Spleen (tissue), 11 donors: ENCODE measurements at regions not wholly inside any gene's neighbourhood (a gene's known extent, or its start where the extent isn't known, plus 50 kb on each side); places are given as distances from the start of the nearest gene placed in this dataset.
"Not testable (repeated sequence)": the region's sequence is repeated elsewhere in the genome, so short reads cannot be mapped to it uniquely, and the experiment has no call there.

Experiments used
- DNase-seq: peaks from one replicate; pipeline ENCODE4 v3.0.0-alpha.2; 2020
- H3K27ac ChIP-seq, 8 donors: fragments of 200-600 bp; sonication (generic) in 7 of 8; 1 replicate in 4 of 8; 2 replicates in 4 of 8; pipeline versions ENCODE4 v1.5.0 to v1.8.0; 2016 to 2021; ENCODE audit warnings: inconsistent platforms in 4 of 8, mild to moderate bottlenecking in 4 of 8, moderate library complexity in 1 of 8
- H3K27me3 ChIP-seq, 7 donors: fragments of 200-600 bp; sonication (generic) in 6 of 7; replicated peaks in 1 of 7; 1 replicate in 4 of 7; 2 replicates in 3 of 7; pipeline versions ENCODE4 v1.5.0 to v1.8.0; 2016 to 2021; ENCODE audit warnings: inconsistent platforms in 3 of 7, mild to moderate bottlenecking in 1 of 7
- H3K36me3 ChIP-seq, 6 donors: fragments of 200-600 bp; sonication (generic) in 5 of 6; 1 replicate in 4 of 6; 2 replicates in 2 of 6; pipeline versions ENCODE4 v1.5.0 to v1.8.0; 2016 to 2021; ENCODE audit warnings: inconsistent platforms in 2 of 6
- H3K4me1 ChIP-seq, 6 donors: fragments of 200-600 bp; sonication (generic) in 5 of 6; 1 replicate in 3 of 6; 2 replicates in 3 of 6; pipeline versions ENCODE4 v1.5.0 to v1.8.0; 2016 to 2021; ENCODE audit warnings: inconsistent platforms in 3 of 6
- H3K4me3 ChIP-seq, 8 donors: fragments of 200-600 bp; sonication (generic) in 7 of 8; 1 replicate in 4 of 8; 2 replicates in 4 of 8; pipeline versions ENCODE4 v1.5.0 to v1.8.0; 2016 to 2021; ENCODE audit warnings: inconsistent platforms in 4 of 8, mild to moderate bottlenecking in 4 of 8, moderate library complexity in 2 of 8
- H3K9me3 ChIP-seq, 8 donors: fragments of 200-600 bp; sonication (generic) in 7 of 8; 1 replicate in 4 of 8; 2 replicates in 4 of 8; pipeline versions ENCODE4 v1.5.0 to v1.8.0; 2016 to 2021; ENCODE audit warnings: inconsistent platforms in 4 of 8
- POLR2A ChIP-seq, 3 donors: fragments of 450-650 bp; IDR thresholded peaks; one replicate each; pipeline ENCODE4 v1.5.1; 2017; ENCODE audit warnings: antibody characterized with exemption in 3 of 3, mild to moderate bottlenecking in 1 of 3
- POLR2AphosphoS5 ChIP-seq, 3 donors: sonication (generic); formaldehyde crosslinking; IDR thresholded peaks; one replicate each; pipeline ENCODE4 v1.5.1; 2017; ENCODE audit warnings: antibody characterized with exemption in 3 of 3
- WGBS, 5 donors: extraction: QIAGEN DNeasy Blood & Tissue Kit in 3 of 5; methylation state at CpG; one replicate each; pipeline versions ENCODE4 v1.1.5 to v1.1.7; 2013 to 2018; 5-methylcytosine and 5-hydroxymethylcytosine counted together
- intact Hi-C: fragments of 100-400 bp; cut with DNase I; formaldehyde crosslinking; loops from one replicate; pipeline ENCODE4 v1.15.0; 2023; ENCODE audit warnings: low total_unique reads
- TF ChIP-seq, protein P1 (sequence below), 11 experiments: fragments of 200-600 bp in 7 of 11; fragments of 450-650 bp in 4 of 11; sonication (generic) in 4 of 11; IDR thresholded peaks in 8 of 11; conservative IDR thresholded peaks in 3 of 11; 1 replicate in 7 of 11; 2 replicates in 4 of 11; pipeline versions ENCODE4 v1.4.0 to v1.8.0; 2016 to 2021; ENCODE audit warnings: antibody characterized with exemption in 11 of 11, inconsistent platforms in 4 of 11, mild to moderate bottlenecking in 1 of 11
- donor health status: healthy with polysubstance abuse.
- donor health status: DM: no; HTN: no; CAD: no; lungs with moderate emphysema.
- donor health status: DM: no; HTN: no; CAD: no.
- donor health status: Bipolar disorder and iron deficiency.
- donor health status: healthy.
- donor health status: DM: no; HTN: no; CAD: no.
- donor health status: DM: yes; HTN: yes; CAD: no.

- peaks cover 3 to 77% (median 54%) of the 10 kb centered on the region in 8 donors for H3K9me3 ChIP-seq
- intact Hi-C loops, H3K27ac ChIP-seq, H3K27me3 ChIP-seq, H3K36me3 ChIP-seq, H3K4me1 ChIP-seq, H3K4me3 ChIP-seq, DNase-seq: not testable (repeated sequence)
- WGBS, 5 donors: 55 to 75% (median 66%) methylated on average over 2 of the region's 2 CpGs
These were observed 53.4 kb downstream of the AHSP start for GRCh38 chr16:31581065-31581464.

GRCh38 chr16:31601737-31602384 lies 74.2 kb downstream of the AHSP start:
- H3K36me3 ChIP-seq, DNase-seq, intact Hi-C loops, H3K4me1 ChIP-seq, H3K27ac ChIP-seq, H3K4me3 ChIP-seq, H3K27me3 ChIP-seq: not testable (repeated sequence)
- H3K9me3 ChIP-seq: peaks cover 18 to 100% (median 95%) of the 10 kb centered on the region in 8 donors
- whole genome bisulfite sequencing, 5 donors: 76 to 88% (median 84%) methylated on average over 9 of the region's 9 CpGs

GRCh38 chr16:31618130-31618529 lies 90.4 kb downstream of the AHSP start:
- intact Hi-C loops: no loop called here
- TF ChIP-seq POLR2A (IDR thresholded peaks at IDR 0.05) (no peak), POLR2AphosphoS5 (IDR thresholded peaks at IDR 0.05) (no peak)
- TF ChIP-seq, protein P1, sequence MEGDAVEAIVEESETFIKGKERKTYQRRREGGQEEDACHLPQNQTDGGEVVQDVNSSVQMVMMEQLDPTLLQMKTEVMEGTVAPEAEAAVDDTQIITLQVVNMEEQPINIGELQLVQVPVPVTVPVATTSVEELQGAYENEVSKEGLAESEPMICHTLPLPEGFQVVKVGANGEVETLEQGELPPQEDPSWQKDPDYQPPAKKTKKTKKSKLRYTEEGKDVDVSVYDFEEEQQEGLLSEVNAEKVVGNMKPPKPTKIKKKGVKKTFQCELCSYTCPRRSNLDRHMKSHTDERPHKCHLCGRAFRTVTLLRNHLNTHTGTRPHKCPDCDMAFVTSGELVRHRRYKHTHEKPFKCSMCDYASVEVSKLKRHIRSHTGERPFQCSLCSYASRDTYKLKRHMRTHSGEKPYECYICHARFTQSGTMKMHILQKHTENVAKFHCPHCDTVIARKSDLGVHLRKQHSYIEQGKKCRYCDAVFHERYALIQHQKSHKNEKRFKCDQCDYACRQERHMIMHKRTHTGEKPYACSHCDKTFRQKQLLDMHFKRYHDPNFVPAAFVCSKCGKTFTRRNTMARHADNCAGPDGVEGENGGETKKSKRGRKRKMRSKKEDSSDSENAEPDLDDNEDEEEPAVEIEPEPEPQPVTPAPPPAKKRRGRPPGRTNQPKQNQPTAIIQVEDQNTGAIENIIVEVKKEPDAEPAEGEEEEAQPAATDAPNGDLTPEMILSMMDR (IDR thresholded peaks at IDR 0.05 in 8 of 11, conservative IDR thresholded peaks at IDR 0.05 in 3 of 11): no peak
- no peaks in the 10 kb centered on the region for H3K36me3 ChIP-seq
- H3K27ac ChIP-seq: no peak overlapping the region
- DNase-seq: no peak
- no peak overlapping the region for H3K4me3 ChIP-seq
- peaks cover 0 to 44% (median 19%) of the 10 kb centered on the region in 8 donors for H3K9me3 ChIP-seq
- H3K27me3 ChIP-seq: peaks cover 0 to 7% (median 0%) of the 10 kb centered on the region in 7 donors
- no peaks in the 10 kb centered on the region for H3K4me1 ChIP-seq

GRCh38 chr16:31636433-31636832 lies 108.7 kb downstream of the AHSP start:
- DNase-seq: no peak
- H3K27ac ChIP-seq: no peak overlapping the region
- no peaks in the 10 kb centered on the region for H3K4me1 ChIP-seq
- peaks cover 0 to 12% (median 0%) of the 10 kb centered on the region in 8 donors for H3K9me3 ChIP-seq
- no peak overlapping the region for H3K4me3 ChIP-seq
- peaks cover 0 to 7% (median 0%) of the 10 kb centered on the region in 7 donors for H3K27me3 ChIP-seq
- H3K36me3 ChIP-seq: no peaks in the 10 kb centered on the region
- intact Hi-C loops: no loop called here
- 87 to 93% (median 90%) methylated on average over 7 of the region's 7 CpGs for WGBS, 5 donors
- TF ChIP-seq POLR2AphosphoS5 (IDR thresholded peaks at IDR 0.05) (no peak), POLR2A (IDR thresholded peaks at IDR 0.05) (no peak)
- TF ChIP-seq, protein P1 (IDR thresholded peaks at IDR 0.05 in 8 of 11, conservative IDR thresholded peaks at IDR 0.05 in 3 of 11): no peak

DNA sequence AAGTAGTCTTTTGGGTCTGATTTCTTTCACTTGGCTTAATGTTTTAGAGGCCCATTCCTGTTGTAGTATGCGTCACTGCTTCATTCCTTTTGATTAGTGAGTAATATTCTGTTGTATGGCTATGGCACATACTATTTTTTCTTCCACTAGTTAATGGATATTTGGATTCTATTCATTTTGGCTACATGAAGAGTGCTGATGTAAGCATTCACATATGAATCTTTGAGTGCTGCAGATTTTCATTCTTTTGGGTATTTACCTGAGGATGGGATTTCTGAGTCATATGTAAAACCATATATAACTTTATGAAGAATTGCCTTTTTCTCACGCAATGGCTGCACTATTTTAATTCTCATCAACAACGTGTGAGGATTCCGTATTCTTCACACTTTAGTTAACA lies 113.6 kb downstream of the AHSP start:
- H3K9me3 ChIP-seq: peaks cover 0 to 3% (median 0%) of the 10 kb centered on the region in 8 donors
- H3K4me3 ChIP-seq: no peak overlapping the region
- no peak overlapping the region for H3K27ac ChIP-seq
- no peaks in the 10 kb centered on the region for H3K36me3 ChIP-seq
- DNase-seq: no peak
- peaks cover 0 to 12% (median 0%) of the 10 kb centered on the region in 7 donors for H3K27me3 ChIP-seq
- no peak for TF ChIP-seq POLR2A (IDR thresholded peaks at IDR 0.05)
- TF ChIP-seq POLR2AphosphoS5 (IDR thresholded peaks at IDR 0.05): no peak
- TF ChIP-seq, protein P1 (IDR thresholded peaks at IDR 0.05 in 8 of 11, conservative IDR thresholded peaks at IDR 0.05 in 3 of 11): no peak
- H3K4me1 ChIP-seq: no peaks in the 10 kb centered on the region
- intact Hi-C loops: no loop called here
- 85 to 90% (median 87%) methylated on average over 4 of the region's 4 CpGs for WGBS, 5 donors

- H3K4me1 ChIP-seq, DNase-seq, H3K27me3 ChIP-seq, H3K27ac ChIP-seq, intact Hi-C loops, H3K36me3 ChIP-seq, H3K4me3 ChIP-seq: not testable (repeated sequence)
- peaks cover 0 to 41% (median 21%) of the 10 kb centered on the region in 8 donors for H3K9me3 ChIP-seq
- WGBS, 5 donors: 77 to 91% (median 89%) methylated on average over 4 of the region's 4 CpGs
These were observed 128.0 kb downstream of the AHSP start for GRCh38 chr16:31655674-31656073.
